Activated CD4-positive, alpha-beta T cell treated with anti-CD3 and anti-CD28 coated beads, Interleukin-2, amount 10 ng/mL, durations not matched to agents 7 days and 5 days (primary cell): ENCODE measurements at regions not wholly inside any gene's neighbourhood (a gene's known extent, or its start where the extent isn't known, plus 50 kb on each side); places are given as distances from the start of the nearest gene placed in this dataset.

ENCODE experiments used
- CTCF ChIA-PET: fragments of 350-600 bp; sonication (Branson Sonifier 250); formaldehyde crosslinking; loops from one replicate; lab custom pipeline; 2021; ENCODE audit warnings: antibody characterized with exemption; lab: Charles Lee
- POLR2A ChIA-PET: fragments of 350-600 bp; sonication (Branson Sonifier 250); formaldehyde crosslinking; loops from one replicate; lab custom pipeline; 2021; ENCODE audit warnings: antibody characterized with exemption; lab: Charles Lee
- DNase-seq: peaks from one replicate; pipeline ENCODE4 v3.0.0-alpha.2; 2020
- H3K27ac Mint-ChIP-seq: one replicate; pipeline ENCODE4 v1.8.0; 2021; ENCODE audit warnings: mild to moderate bottlenecking, moderate library complexity, mixed read lengths
- H3K27me3 Mint-ChIP-seq: one replicate; pipeline ENCODE4 v1.8.0; 2021; ENCODE audit warnings: mixed read lengths
- H3K36me3 Mint-ChIP-seq: one replicate; pipeline ENCODE4 v1.8.0; 2021; ENCODE audit warnings: low read depth, mixed read lengths
- H3K4me1 Mint-ChIP-seq: one replicate; pipeline ENCODE4 v1.8.0; 2021; ENCODE audit warnings: mixed read lengths
- H3K4me3 Mint-ChIP-seq: one replicate; pipeline ENCODE4 v1.8.0; 2021; ENCODE audit warnings: mild to moderate bottlenecking, moderate library complexity, mixed read lengths
- H3K9me3 Mint-ChIP-seq: one replicate; pipeline ENCODE4 v1.8.0; 2021; ENCODE audit warnings: mixed read lengths

- H3K4me1 Mint-ChIP-seq = no peaks in the 10 kb centered on the region
- H3K9me3 Mint-ChIP-seq = no peaks in the 10 kb centered on the region
- peaks cover 25% of the 10 kb centered on the region for H3K27me3 Mint-ChIP-seq
- CTCF ChIA-PET = interaction anchor here (1.2 to 1.4 kb wide), 3 partner anchors 9 to 165 kb away, joined by 3 to 8 read pairs (median 4); no protein-coding TSS in a partner anchor
- POLR2A ChIA-PET = no interaction called here
- H3K4me3 Mint-ChIP-seq = no peak overlapping the region
- H3K36me3 Mint-ChIP-seq = no peaks in the 10 kb centered on the region
- no peak for DNase-seq
- H3K27ac Mint-ChIP-seq = no peak overlapping the region
Measured at GRCh38 chr20:40798066-40798465, 109.0 kb upstream of the MAFB start.

- Mint-ChIP-seq H3K27me3 (peaks cover 2% of the 10 kb centered on the region), H3K4me1 (no peaks in the 10 kb centered on the region), H3K36me3 (no peaks in the 10 kb centered on the region), H3K9me3 (no peaks in the 10 kb centered on the region), H3K27ac (no peak overlapping the region), H3K4me3 (no peak overlapping the region)
- POLR2A ChIA-PET = no interaction called here
- CTCF ChIA-PET = no interaction called here
- DNase-seq = no peak
Measured at GRCh38 chr20:40802886-40803285, 113.8 kb upstream of the MAFB start.

- DNase-seq = no peak
Measured at GRCh38 chr20:40803381-40803780, 114.3 kb upstream of the MAFB start.

GRCh38 chr20:40805592-40805991, 116.6 kb upstream of the MAFB start:
- CTCF ChIA-PET = interaction anchor here (0.6 kb wide), 1 partner anchor 465 kb away, joined by 3 read pairs; no protein-coding TSS in a partner anchor
- H3K36me3 Mint-ChIP-seq = no peaks in the 10 kb centered on the region
- no peaks in the 10 kb centered on the region for H3K4me1 Mint-ChIP-seq
- no peaks in the 10 kb centered on the region for H3K9me3 Mint-ChIP-seq
- peaks cover 4% of the 10 kb centered on the region for H3K27me3 Mint-ChIP-seq
- H3K27ac Mint-ChIP-seq = no peak overlapping the region
- H3K4me3 Mint-ChIP-seq = no peak overlapping the region
- DNase-seq = no peak
- POLR2A ChIA-PET = no interaction called here

More at GRCh38 chr20:40803381-40803780, 114.3 kb upstream of the MAFB start:
- Mint-ChIP-seq H3K4me3 (no peak overlapping the region), H3K27me3 (peaks cover 4% of the 10 kb centered on the region), H3K27ac (no peak overlapping the region), H3K36me3 (no peaks in the 10 kb centered on the region), H3K4me1 (no peaks in the 10 kb centered on the region), H3K9me3 (no peaks in the 10 kb centered on the region)
- POLR2A ChIA-PET = no interaction called here
- CTCF ChIA-PET = no interaction called here

- peaks cover 2% of the 10 kb centered on the region for H3K27me3 Mint-ChIP-seq
- H3K27ac Mint-ChIP-seq = no peak overlapping the region
- H3K36me3 Mint-ChIP-seq = no peaks in the 10 kb centered on the region
- no peak for DNase-seq
- ChIA-PET POLR2A (no interaction called here), CTCF (interaction anchor here (1.6 kb wide), 1 partner anchor 10 kb away, joined by 3 read pairs; no protein-coding TSS in a partner anchor)
- no peak overlapping the region for H3K4me3 Mint-ChIP-seq
- no peaks in the 10 kb centered on the region for H3K4me1 Mint-ChIP-seq
- H3K9me3 Mint-ChIP-seq = no peaks in the 10 kb centered on the region
Measured at GRCh38 chr20:40806929-40807820, 118.1 kb upstream of the MAFB start.

GRCh38 chr20:40807821-40808170, 118.8 kb upstream of the MAFB start:
- H3K4me3 Mint-ChIP-seq = no peak overlapping the region
- no peaks in the 10 kb centered on the region for H3K9me3 Mint-ChIP-seq
- no peak for DNase-seq
- H3K36me3 Mint-ChIP-seq = no peaks in the 10 kb centered on the region
- CTCF ChIA-PET = no interaction called here
- POLR2A ChIA-PET = no interaction called here
- peaks cover 2% of the 10 kb centered on the region for H3K27me3 Mint-ChIP-seq
- no peaks in the 10 kb centered on the region for H3K4me1 Mint-ChIP-seq
- H3K27ac Mint-ChIP-seq = no peak overlapping the region

GRCh38 chr20:40808936-40809335, 119.9 kb upstream of the MAFB start:
- Mint-ChIP-seq H3K36me3 (no peaks in the 10 kb centered on the region), H3K27me3 (peaks cover 2% of the 10 kb centered on the region), H3K9me3 (no peaks in the 10 kb centered on the region), H3K4me3 (no peak overlapping the region), H3K27ac (no peak overlapping the region), H3K4me1 (no peaks in the 10 kb centered on the region)
- ChIA-PET CTCF (no interaction called here), POLR2A (no interaction called here)
- no peak for DNase-seq

GRCh38 chr20:40809361-40809760, 120.3 kb upstream of the MAFB start:
- Mint-ChIP-seq H3K4me1 (no peaks in the 10 kb centered on the region), H3K9me3 (no peaks in the 10 kb centered on the region), H3K27me3 (peaks cover 2% of the 10 kb centered on the region), H3K36me3 (no peaks in the 10 kb centered on the region), H3K27ac (no peak overlapping the region), H3K4me3 (no peak overlapping the region)
- CTCF ChIA-PET = no interaction called here
- DNase-seq = no peak
- POLR2A ChIA-PET = no interaction called here

- Mint-ChIP-seq H3K27me3 (peaks cover 2% of the 10 kb centered on the region), H3K36me3 (no peaks in the 10 kb centered on the region), H3K9me3 (no peaks in the 10 kb centered on the region), H3K27ac (no peak overlapping the region), H3K4me3 (no peak overlapping the region), H3K4me1 (no peaks in the 10 kb centered on the region)
- CTCF ChIA-PET = interaction anchor here (1.0 kb wide), 1 partner anchor 10 kb away, joined by 3 read pairs; no protein-coding TSS in a partner anchor
- POLR2A ChIA-PET = no interaction called here
- DNase-seq = no peak
Measured at GRCh38 chr20:40810332-40811000, 121.4 kb upstream of the MAFB start.

- no peaks in the 10 kb centered on the region for H3K4me1 Mint-ChIP-seq
- no peak overlapping the region for H3K27ac Mint-ChIP-seq
- no peaks in the 10 kb centered on the region for H3K9me3 Mint-ChIP-seq
- ChIA-PET POLR2A (no interaction called here), CTCF (interaction anchor here (1.0 kb wide), 1 partner anchor 10 kb away, joined by 3 read pairs; no protein-coding TSS in a partner anchor)
- no peaks in the 10 kb centered on the region for H3K36me3 Mint-ChIP-seq
- no peak for DNase-seq
- H3K4me3 Mint-ChIP-seq = no peak overlapping the region
- peaks cover 2% of the 10 kb centered on the region for H3K27me3 Mint-ChIP-seq
Measured at GRCh38 chr20:40811004-40811403, 122.0 kb upstream of the MAFB start.

GRCh38 chr20:40811660-40812414, 122.8 kb upstream of the MAFB start:
- H3K4me3 Mint-ChIP-seq = no peak overlapping the region
- no peak for DNase-seq
- H3K27me3 Mint-ChIP-seq = peaks cover 2% of the 10 kb centered on the region
- H3K9me3 Mint-ChIP-seq = no peaks in the 10 kb centered on the region
- no peak overlapping the region for H3K27ac Mint-ChIP-seq
- ChIA-PET POLR2A (interaction anchor here (0.5 kb wide), 1 partner anchor 27 kb away, joined by 5 read pairs; no protein-coding TSS in a partner anchor), CTCF (no interaction called here)
- H3K36me3 Mint-ChIP-seq = no peaks in the 10 kb centered on the region
- no peaks in the 10 kb centered on the region for H3K4me1 Mint-ChIP-seq

GRCh38 chr20:40812415-40812925, 123.4 kb upstream of the MAFB start:
- POLR2A ChIA-PET = no interaction called here
- H3K9me3 Mint-ChIP-seq = no peaks in the 10 kb centered on the region
- DNase-seq = no peak
- H3K36me3 Mint-ChIP-seq = no peaks in the 10 kb centered on the region
- H3K4me1 Mint-ChIP-seq = no peaks in the 10 kb centered on the region
- CTCF ChIA-PET = no interaction called here
- H3K27me3 Mint-ChIP-seq = peaks cover 2% of the 10 kb centered on the region
- H3K4me3 Mint-ChIP-seq = no peak overlapping the region
- no peak overlapping the region for H3K27ac Mint-ChIP-seq
